ENCODE measurements at regions not wholly inside any gene's neighbourhood (a gene's known extent, or its start where the extent isn't known, plus 50 kb on each side); places are given as distances from the start of the nearest gene placed in this dataset.

DNA sequence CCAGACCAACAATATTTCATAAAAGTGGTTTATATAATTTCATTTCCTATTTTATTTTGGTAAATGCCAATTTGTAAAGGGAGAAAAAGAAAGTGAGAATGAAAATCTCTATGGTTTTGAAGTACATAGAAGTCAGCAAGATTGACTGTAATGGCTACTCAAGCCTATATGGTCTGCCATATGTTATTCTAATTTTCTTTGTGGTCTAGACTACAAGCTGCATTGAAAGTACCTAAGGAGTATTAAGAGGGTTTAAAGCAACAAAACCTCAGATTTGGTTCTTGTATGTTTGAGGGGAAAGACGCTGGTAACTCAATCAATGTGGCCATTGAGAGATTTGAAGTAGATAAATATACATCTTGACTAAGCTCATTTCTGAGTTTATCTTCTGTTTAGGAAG, 193.5 kb upstream of the EYA4 start:
- TF ChIP-seq, protein P1, sequence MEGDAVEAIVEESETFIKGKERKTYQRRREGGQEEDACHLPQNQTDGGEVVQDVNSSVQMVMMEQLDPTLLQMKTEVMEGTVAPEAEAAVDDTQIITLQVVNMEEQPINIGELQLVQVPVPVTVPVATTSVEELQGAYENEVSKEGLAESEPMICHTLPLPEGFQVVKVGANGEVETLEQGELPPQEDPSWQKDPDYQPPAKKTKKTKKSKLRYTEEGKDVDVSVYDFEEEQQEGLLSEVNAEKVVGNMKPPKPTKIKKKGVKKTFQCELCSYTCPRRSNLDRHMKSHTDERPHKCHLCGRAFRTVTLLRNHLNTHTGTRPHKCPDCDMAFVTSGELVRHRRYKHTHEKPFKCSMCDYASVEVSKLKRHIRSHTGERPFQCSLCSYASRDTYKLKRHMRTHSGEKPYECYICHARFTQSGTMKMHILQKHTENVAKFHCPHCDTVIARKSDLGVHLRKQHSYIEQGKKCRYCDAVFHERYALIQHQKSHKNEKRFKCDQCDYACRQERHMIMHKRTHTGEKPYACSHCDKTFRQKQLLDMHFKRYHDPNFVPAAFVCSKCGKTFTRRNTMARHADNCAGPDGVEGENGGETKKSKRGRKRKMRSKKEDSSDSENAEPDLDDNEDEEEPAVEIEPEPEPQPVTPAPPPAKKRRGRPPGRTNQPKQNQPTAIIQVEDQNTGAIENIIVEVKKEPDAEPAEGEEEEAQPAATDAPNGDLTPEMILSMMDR (conservative IDR thresholded peaks at IDR 0.05; ENCODE audit: low read length): no peak
- TF ChIP-seq EZH2phosphoT487 (IDR thresholded peaks at IDR 0.05; ENCODE audit: borderline replicate concordance): no peak

All from Loucy (cell line).